WERI-Rb-1 (cell line): ENCODE measurements at regions not wholly inside any gene's neighbourhood (a gene's known extent, or its start where the extent isn't known, plus 50 kb on each side); places are given as distances from the start of the nearest gene placed in this dataset.

Experiments
- DNase-seq: peaks from one replicate; pipeline ENCODE4 v3.0.0-alpha.2; 2020
- H3K27ac ChIP-seq: fragments of 250-450 bp; sonication (Bioruptor Pico); 2 replicates; pipeline ENCODE4 v1.5.1; 2020; ENCODE audit warnings: mild to moderate bottlenecking, moderate library complexity
- H3K27me3 ChIP-seq: fragments of 250-450 bp; sonication (Bioruptor Pico); 2 replicates; pipeline ENCODE4 v1.5.1; 2021; ENCODE audit warnings: mild to moderate bottlenecking, low read depth, moderate library complexity; ENCODE audit not compliant: insufficient read depth, severe bottlenecking
- H3K36me3 ChIP-seq: fragments of 250-450 bp; sonication (Bioruptor Pico); 2 replicates; pipeline ENCODE4 v1.5.1; 2020; ENCODE audit warnings: mild to moderate bottlenecking, moderate library complexity
- H3K4me3 ChIP-seq: 2 replicates; pipeline ENCODE4 v1.5.1; 2011; ENCODE audit warnings: low read depth, mild to moderate bottlenecking, control low read depth, low read length
- H3K9me3 ChIP-seq: fragments of 250-450 bp; sonication (Bioruptor Pico); 2 replicates; pipeline ENCODE4 v1.5.1; 2021; ENCODE audit warnings: mild to moderate bottlenecking, moderate library complexity; ENCODE audit not compliant: severe bottlenecking
- CTCF ChIP-seq: IDR thresholded peaks from 2 replicates; pipeline ENCODE4 v1.5.1; 2011; ENCODE audit warnings: low read depth, mild to moderate bottlenecking, control low read depth, inconsistent platforms, low read length

GRCh38 chr7:30212701-30213111, 71.7 kb upstream of the ZNRF2 start:
- H3K36me3 ChIP-seq = no peaks in the 10 kb centered on the region
- H3K4me3 ChIP-seq = no peak overlapping the region
- no peak for TF ChIP-seq CTCF
- H3K27me3 ChIP-seq = no peaks in the 10 kb centered on the region
- H3K9me3 ChIP-seq = no peaks in the 10 kb centered on the region
- no peak overlapping the region for H3K27ac ChIP-seq
- DNase-seq = no peak

GRCh38 chr7:30213637-30214036, 70.8 kb upstream of the ZNRF2 start:
- Histone ChIP-seq H3K27me3 (no peaks in the 10 kb centered on the region), H3K9me3 (no peaks in the 10 kb centered on the region), H3K4me3 (no peak overlapping the region), H3K36me3 (no peaks in the 10 kb centered on the region), H3K27ac (no peak overlapping the region)
- no peak for DNase-seq
- no peak for TF ChIP-seq CTCF

- Histone ChIP-seq H3K27me3 (no peaks in the 10 kb centered on the region), H3K9me3 (peaks cover 1% of the 10 kb centered on the region), H3K27ac (no peak overlapping the region), H3K4me3 (no peak overlapping the region), H3K36me3 (no peaks in the 10 kb centered on the region)
- TF ChIP-seq CTCF = no peak
- DNase-seq = no peak
Observed at GRCh38 chr7:30214651-30215137, 69.7 kb upstream of the ZNRF2 start.

- H3K27ac ChIP-seq = no peak overlapping the region
- no peak for DNase-seq
- no peak for TF ChIP-seq CTCF
- H3K9me3 ChIP-seq = peaks cover 4% of the 10 kb centered on the region
- no peaks in the 10 kb centered on the region for H3K36me3 ChIP-seq
- H3K27me3 ChIP-seq = no peaks in the 10 kb centered on the region
- H3K4me3 ChIP-seq = no peak overlapping the region
Observed at GRCh38 chr7:30221764-30222163, 62.6 kb upstream of the ZNRF2 start.

- no peak for DNase-seq
- Histone ChIP-seq H3K36me3 (no peaks in the 10 kb centered on the region), H3K27ac (no peak overlapping the region), H3K27me3 (no peaks in the 10 kb centered on the region), H3K9me3 (peaks cover 4% of the 10 kb centered on the region), H3K4me3 (no peak overlapping the region)
- TF ChIP-seq CTCF = no peak
Observed at GRCh38 chr7:30222515-30223215, 61.7 kb upstream of the ZNRF2 start.

- Histone ChIP-seq H3K4me3 (no peak overlapping the region), H3K27ac (no peak overlapping the region), H3K27me3 (no peaks in the 10 kb centered on the region), H3K9me3 (peaks cover 4% of the 10 kb centered on the region), H3K36me3 (no peaks in the 10 kb centered on the region)
- no peak for DNase-seq
- no peak for TF ChIP-seq CTCF
Observed at GRCh38 chr7:30223896-30224295, 60.5 kb upstream of the ZNRF2 start.
